ENCODE measurements at regions not wholly inside any gene's neighbourhood (a gene's known extent, or its start where the extent isn't known, plus 50 kb on each side); places are given as distances from the start of the nearest gene placed in this dataset.
"Not testable (repeated sequence)": the region's sequence is repeated elsewhere in the genome, so short reads cannot be mapped to it uniquely, and the experiment has no call there.

GRCh38 chr9:115808695-115809094, 344.9 kb upstream of the PAPPA start:
- no peak overlapping the region for H3K4me3 ChIP-seq (ENCODE audit: low read length)
- DNase-seq (ENCODE audit: low read depth) = no peak
- no peak for TF ChIP-seq CTCF (conservative IDR thresholded peaks at IDR 0.05; ENCODE audit: low read length)

- no peak overlapping the region for H3K4me3 ChIP-seq (ENCODE audit: low read length)
- DNase-seq (ENCODE audit: low read depth) = no peak
- TF ChIP-seq CTCF (conservative IDR thresholded peaks at IDR 0.05; ENCODE audit: low read length) = no peak
These were observed 343.4 kb upstream of the PAPPA start for GRCh38 chr9:115810166-115810565.

- TF ChIP-seq CTCF (conservative IDR thresholded peaks at IDR 0.05; ENCODE audit: low read length) = no peak
- DNase-seq (ENCODE audit: low read depth) = no peak
These were observed 339.5 kb upstream of the PAPPA start for GRCh38 chr9:115814081-115814480.

GRCh38 chr9:115815786-115816185, 337.8 kb upstream of the PAPPA start:
- DNase-seq (ENCODE audit: low read depth) = no peak
- no peak overlapping the region for H3K4me3 ChIP-seq (ENCODE audit: low read length)
- no peak for TF ChIP-seq CTCF (conservative IDR thresholded peaks at IDR 0.05; ENCODE audit: low read length)

More at GRCh38 chr9:115814081-115814480, 339.5 kb upstream of the PAPPA start:
- H3K4me3 ChIP-seq (ENCODE audit: low read length) = no peak overlapping the region

GRCh38 chr9:115818651-115819050, 334.9 kb upstream of the PAPPA start:
- not testable (repeated sequence) for H3K4me3 ChIP-seq (ENCODE audit: low read length); DNase-seq (ENCODE audit: low read depth)

- no peak for TF ChIP-seq CTCF (conservative IDR thresholded peaks at IDR 0.05; ENCODE audit: low read length)
- no peak for DNase-seq (ENCODE audit: low read depth)
- H3K4me3 ChIP-seq (ENCODE audit: low read length) = no peak overlapping the region
These were observed 321.6 kb upstream of the PAPPA start for GRCh38 chr9:115832031-115832430.

- no peak for DNase-seq (ENCODE audit: low read depth)
- no peak for TF ChIP-seq CTCF (conservative IDR thresholded peaks at IDR 0.05; ENCODE audit: low read length)
- no peak overlapping the region for H3K4me3 ChIP-seq (ENCODE audit: low read length)
These were observed 316.0 kb upstream of the PAPPA start for GRCh38 chr9:115837618-115838017.

GRCh38 chr9:115838417-115838816, 315.2 kb upstream of the PAPPA start:
- DNase-seq (ENCODE audit: low read depth) = no peak
- no peak overlapping the region for H3K4me3 ChIP-seq (ENCODE audit: low read length)
- no peak for TF ChIP-seq CTCF (conservative IDR thresholded peaks at IDR 0.05; ENCODE audit: low read length)

- H3K4me3 ChIP-seq (ENCODE audit: low read length); DNase-seq (ENCODE audit: low read depth): not testable (repeated sequence)
These were observed 309.2 kb upstream of the PAPPA start for GRCh38 chr9:115844433-115844832.

Data from AG10803 (cell line).